Right lobe of liver (tissue), 6 donors: ENCODE measurements at regions not wholly inside any gene's neighbourhood (a gene's known extent, or its start where the extent isn't known, plus 50 kb on each side); places are given as distances from the start of the nearest gene placed in this dataset.

Experiments used
- ATAC-seq, 4 donors: fragments of 200-7000 bp; cut with Tn5 transposase; one replicate each; pipeline ENCODE4 v1.9.1; 2020; ENCODE audit warnings: mild to moderate bottlenecking in 4 of 4, moderate library complexity in 4 of 4
- DNase-seq, 3 donors: peaks; one replicate each; pipeline ENCODE4 v3.0.0-alpha.2; 2020
- H3K27ac ChIP-seq, 3 donors: fragments of 200-600 bp; one replicate each; pipeline ENCODE4 v1.8.0; 2022
- H3K27me3 ChIP-seq, 2 donors: fragments of 200-600 bp; one replicate each; pipeline ENCODE4 v1.8.0; 2022
- H3K36me3 ChIP-seq, 4 donors: fragments of 200-600 bp; sonication (generic) in 1 of 4; one replicate each; pipeline versions ENCODE4 v1.5.1 to v1.8.0; 2017 to 2022; ENCODE audit warnings: control low read depth in 1 of 4
- H3K4me1 ChIP-seq, 4 donors: fragments of 200-600 bp; sonication (generic) in 1 of 4; one replicate each; pipeline versions ENCODE4 v1.5.1 to v1.8.0; 2017 to 2022; ENCODE audit warnings: control low read depth in 1 of 4
- H3K4me3 ChIP-seq, 3 donors: fragments of 200-600 bp; one replicate each; pipeline ENCODE4 v1.8.0; 2022
- H3K9me3 ChIP-seq, 4 donors: fragments of 200-600 bp; sonication (generic) in 1 of 4; one replicate each; pipeline versions ENCODE4 v1.5.1 to v1.8.0; 2017 to 2022; ENCODE audit warnings: control low read depth in 1 of 4
- POLR2A ChIP-seq: fragments of 450-650 bp; IDR thresholded peaks from one replicate; pipeline ENCODE4 v1.6.1; 2017; ENCODE audit warnings: antibody characterized with exemption, mild to moderate bottlenecking
- WGBS: methylation state at CpG from one replicate; pipeline ENCODE4 v1.1.6; 2018; ENCODE audit warnings: low coverage, low lambda C conversion rate; ENCODE audit not compliant: insufficient coverage; ENCODE audit errors: missing lambda C conversion rate; 5-methylcytosine and 5-hydroxymethylcytosine counted together
- intact Hi-C, 2 donors: fragments of 100-400 bp; cut with DNase I; formaldehyde crosslinking; loops; one replicate each; pipeline versions ENCODE4 v1.11.2 to v1.14.1; 2022
- TF ChIP-seq, protein P1 (sequence below), 4 donors: fragments of 200-600 bp in 3 of 4; fragments of 450-650 bp in 1 of 4; IDR thresholded peaks; one replicate each; pipeline versions ENCODE4 v1.5.1 to v1.8.0; 2016 to 2022; ENCODE audit warnings: antibody characterized with exemption in 4 of 4, mild to moderate bottlenecking in 2 of 4
- donor health status: DM: no; HTN: yes; CAD: no.
- donor health status: DM: no; HTN: no; CAD: no.
- donor health status: DM: no; HTN: no; CAD: no.
- donor health status: DM: no; HTN: yes; CAD: no.
- donor health status: DM: no; HTN: yes; CAD: no.

DNA sequence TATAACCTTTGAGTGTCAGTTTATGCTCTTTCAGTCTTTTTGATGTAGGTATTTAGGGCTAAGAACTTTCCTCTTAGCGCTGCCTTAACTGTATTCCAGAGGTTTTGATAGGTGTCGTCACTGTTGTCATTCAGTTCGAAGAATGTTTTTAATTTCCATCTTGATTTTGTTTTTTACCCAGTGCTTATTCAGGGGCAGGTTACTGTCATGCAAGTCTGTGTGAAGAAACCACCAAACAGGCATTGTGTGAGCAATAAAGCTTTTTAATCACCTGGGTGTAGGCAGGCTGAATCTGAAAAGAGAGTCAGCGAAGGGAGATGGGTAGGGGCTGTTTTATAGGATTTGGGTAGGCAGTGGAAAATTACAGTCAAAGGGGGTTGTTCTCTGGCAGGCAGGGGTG, 142.0 kb upstream of the USP9Y start:
- H3K4me3 ChIP-seq = no peak overlapping the region
- H3K9me3 ChIP-seq = no peaks in the 10 kb centered on the region
- no CpG with 5 or more reads among the region's 4 CpGs for WGBS
- no peaks in the 10 kb centered on the region for H3K27me3 ChIP-seq
- intact Hi-C loops = no loop called here
- no peaks in the 10 kb centered on the region for H3K4me1 ChIP-seq
- TF ChIP-seq, protein P1, sequence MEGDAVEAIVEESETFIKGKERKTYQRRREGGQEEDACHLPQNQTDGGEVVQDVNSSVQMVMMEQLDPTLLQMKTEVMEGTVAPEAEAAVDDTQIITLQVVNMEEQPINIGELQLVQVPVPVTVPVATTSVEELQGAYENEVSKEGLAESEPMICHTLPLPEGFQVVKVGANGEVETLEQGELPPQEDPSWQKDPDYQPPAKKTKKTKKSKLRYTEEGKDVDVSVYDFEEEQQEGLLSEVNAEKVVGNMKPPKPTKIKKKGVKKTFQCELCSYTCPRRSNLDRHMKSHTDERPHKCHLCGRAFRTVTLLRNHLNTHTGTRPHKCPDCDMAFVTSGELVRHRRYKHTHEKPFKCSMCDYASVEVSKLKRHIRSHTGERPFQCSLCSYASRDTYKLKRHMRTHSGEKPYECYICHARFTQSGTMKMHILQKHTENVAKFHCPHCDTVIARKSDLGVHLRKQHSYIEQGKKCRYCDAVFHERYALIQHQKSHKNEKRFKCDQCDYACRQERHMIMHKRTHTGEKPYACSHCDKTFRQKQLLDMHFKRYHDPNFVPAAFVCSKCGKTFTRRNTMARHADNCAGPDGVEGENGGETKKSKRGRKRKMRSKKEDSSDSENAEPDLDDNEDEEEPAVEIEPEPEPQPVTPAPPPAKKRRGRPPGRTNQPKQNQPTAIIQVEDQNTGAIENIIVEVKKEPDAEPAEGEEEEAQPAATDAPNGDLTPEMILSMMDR (IDR thresholded peaks at IDR 0.05) = no peak
- no peak for TF ChIP-seq POLR2A
- no peaks in the 10 kb centered on the region for H3K36me3 ChIP-seq
- H3K27ac ChIP-seq = no peak overlapping the region
- DNase-seq (no peak), ATAC-seq (no peak)

DNA sequence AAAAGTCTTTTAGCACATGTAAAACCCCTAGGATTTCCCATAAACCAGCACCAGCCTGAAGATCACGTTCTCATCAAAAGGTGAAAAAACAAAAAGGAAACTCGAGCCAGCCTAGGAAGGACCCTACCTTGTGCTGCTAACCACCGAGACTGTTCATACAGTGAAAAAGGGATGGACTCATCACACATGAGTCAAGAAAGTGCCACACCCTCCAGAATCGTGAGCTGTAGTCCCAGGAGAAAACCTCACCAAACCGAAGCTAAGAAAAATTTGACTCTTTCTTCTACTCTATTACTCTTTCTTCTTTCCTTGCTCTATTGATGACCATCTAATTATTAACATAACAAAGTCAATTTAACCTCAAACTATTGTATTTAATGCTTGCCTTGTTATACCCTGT, 124.8 kb upstream of the USP9Y start:
- WGBS = no CpG with 5 or more reads among the region's 5 CpGs

DNA sequence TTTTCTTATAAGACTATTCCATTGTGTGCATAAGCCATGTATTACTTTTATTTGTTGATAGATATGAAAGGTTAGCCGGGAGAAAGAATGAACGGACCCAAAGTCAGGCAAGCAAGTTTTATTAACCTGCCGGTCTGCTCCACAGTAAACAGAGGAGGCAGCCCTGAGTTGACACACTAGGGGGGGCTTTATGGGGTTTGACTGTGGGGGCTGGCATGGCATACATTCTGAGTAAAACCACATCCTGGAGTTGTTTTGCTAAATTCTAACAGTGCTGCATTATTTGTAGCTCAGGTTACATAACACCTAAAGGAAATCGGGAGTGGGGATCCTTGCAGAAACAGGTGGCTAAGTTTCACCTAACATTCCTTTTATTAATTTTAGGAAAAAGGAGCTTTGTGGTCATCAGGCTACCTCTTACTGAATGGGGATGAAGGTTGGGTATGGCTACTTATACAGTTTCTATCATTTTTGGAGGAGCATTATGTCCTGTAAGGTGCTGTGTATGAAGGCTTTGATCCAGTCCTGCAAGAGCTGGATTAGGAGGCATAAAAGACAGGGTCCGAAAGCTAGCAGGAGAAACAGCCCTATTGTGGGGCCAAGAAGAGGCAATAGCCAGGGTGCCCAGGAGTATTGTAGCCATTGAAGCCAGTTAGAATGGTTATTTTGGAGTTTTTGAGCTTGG, 107.4 kb upstream of the USP9Y start:
- Histone ChIP-seq H3K4me3 (no peak overlapping the region), H3K36me3 (no peaks in the 10 kb centered on the region), H3K4me1 (no peaks in the 10 kb centered on the region), H3K9me3 (no peaks in the 10 kb centered on the region), H3K27ac (no peak overlapping the region), H3K27me3 (no peaks in the 10 kb centered on the region)
- no CpG with 5 or more reads among the region's 5 CpGs for WGBS
- ATAC-seq (no peak), DNase-seq (no peak)
- intact Hi-C loops = no loop called here
- TF ChIP-seq, protein P1 (IDR thresholded peaks at IDR 0.05) = no peak
- no peak for TF ChIP-seq POLR2A

More for the DNA sequence above, 124.8 kb upstream of the USP9Y start:
- H3K27ac ChIP-seq = no peak overlapping the region
- DNase-seq = no peak
- H3K9me3 ChIP-seq = no peaks in the 10 kb centered on the region
- no peaks in the 10 kb centered on the region for H3K36me3 ChIP-seq
- intact Hi-C loops = no loop called here
- H3K4me3 ChIP-seq = no peak overlapping the region
- no peaks in the 10 kb centered on the region for H3K4me1 ChIP-seq
- H3K27me3 ChIP-seq = no peaks in the 10 kb centered on the region
- ATAC-seq = no peak
- no peak for TF ChIP-seq POLR2A
- TF ChIP-seq, protein P1 (IDR thresholded peaks at IDR 0.05) = no peak

DNA sequence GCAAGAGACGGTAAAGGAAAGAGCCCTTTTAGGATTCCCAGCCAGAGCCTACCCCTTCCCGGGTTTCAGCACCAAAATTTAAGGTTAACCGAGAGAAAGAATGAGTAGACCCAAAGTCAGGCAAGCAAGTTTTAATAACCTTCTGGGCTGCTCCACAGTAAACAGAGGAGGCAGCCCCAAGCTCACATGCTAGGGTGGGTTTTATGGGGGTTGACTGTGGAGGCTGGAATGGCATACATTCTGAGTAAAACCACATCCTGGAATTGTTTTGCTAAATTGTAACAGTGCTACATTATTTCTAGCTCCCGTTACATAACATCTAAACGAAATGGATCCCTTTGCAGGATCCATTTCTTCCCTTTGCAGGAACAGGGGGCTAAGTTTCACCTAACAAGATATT, 102.2 kb upstream of the USP9Y start:
- Histone ChIP-seq H3K36me3 (no peaks in the 10 kb centered on the region), H3K4me3 (no peak overlapping the region), H3K4me1 (no peaks in the 10 kb centered on the region), H3K27me3 (no peaks in the 10 kb centered on the region), H3K9me3 (no peaks in the 10 kb centered on the region), H3K27ac (no peak overlapping the region)
- intact Hi-C loops = no loop called here
- WGBS = no CpG with 5 or more reads among the region's 5 CpGs
- DNase-seq (no peak), ATAC-seq (no peak)
- TF ChIP-seq POLR2A = no peak
- TF ChIP-seq, protein P1 (IDR thresholded peaks at IDR 0.05) = no peak
